ENCODE measurements at regions not wholly inside any gene's neighbourhood (a gene's known extent, or its start where the extent isn't known, plus 50 kb on each side); places are given as distances from the start of the nearest gene placed in this dataset.
"Not testable (repeated sequence)": the region's sequence is repeated elsewhere in the genome, so short reads cannot be mapped to it uniquely, and the experiment has no call there.

- DNase-seq (ENCODE audit: extremely low spot score); POLR2A ChIA-PET; CTCF ChIA-PET: not testable (repeated sequence)
Observed at GRCh38 chr18:5830902-5831301, 64.4 kb downstream of the TMEM200C start.

GRCh38 chr18:5828913-5829312 is 66.4 kb downstream of the TMEM200C start:
- CTCF ChIA-PET: no interaction called here
- POLR2A ChIA-PET: no interaction called here
- TF ChIP-seq SUZ12 (IDR thresholded peaks at IDR 0.05): no peak
- TF ChIP-seq BHLHE40 (IDR thresholded peaks at IDR 0.05; ENCODE audit: borderline replicate concordance): no peak
- no peak for TF ChIP-seq FOXM1 (IDR thresholded peaks at IDR 0.05; ENCODE audit: borderline replicate concordance)
- TF ChIP-seq LEF1 (IDR thresholded peaks at IDR 0.05; ENCODE audit: borderline replicate concordance): no peak
- TF ChIP-seq ELF4 (IDR thresholded peaks at IDR 0.05): no peak
- TF ChIP-seq SP1 (IDR thresholded peaks at IDR 0.05): no peak
- TF ChIP-seq FOXK2 (IDR thresholded peaks at IDR 0.05): no peak
- no peak for TF ChIP-seq TARDBP (IDR thresholded peaks at IDR 0.05)
- no peak for TF ChIP-seq CTBP1 (IDR thresholded peaks at IDR 0.05; ENCODE audit: borderline replicate concordance)
- TF ChIP-seq NFRKB (IDR thresholded peaks at IDR 0.05): no peak
- no peak for TF ChIP-seq HDGF (IDR thresholded peaks at IDR 0.05; ENCODE audit: borderline replicate concordance)
- TF ChIP-seq L3MBTL2 (conservative IDR thresholded peaks at IDR 0.05): no peak
- TF ChIP-seq PKNOX1 (IDR thresholded peaks at IDR 0.05): no peak
- no peak for TF ChIP-seq ZNF384 (IDR thresholded peaks at IDR 0.05)
- no peak for TF ChIP-seq ARNT (IDR thresholded peaks at IDR 0.05)
- TF ChIP-seq FOXA1 (IDR thresholded peaks at IDR 0.05): no peak
- DNase-seq (ENCODE audit: extremely low spot score): no peak

- ChIA-PET POLR2A (no interaction called here), CTCF (no interaction called here)
- no peak for DNase-seq (ENCODE audit: extremely low spot score)
- TF ChIP-seq L3MBTL2 (conservative IDR thresholded peaks at IDR 0.05): no peak
- TF ChIP-seq CTBP1 (IDR thresholded peaks at IDR 0.05; ENCODE audit: borderline replicate concordance): no peak
- no peak for TF ChIP-seq FOXK2 (IDR thresholded peaks at IDR 0.05)
Observed at GRCh38 chr18:5825663-5826062, 69.7 kb downstream of the TMEM200C start.

DNA sequence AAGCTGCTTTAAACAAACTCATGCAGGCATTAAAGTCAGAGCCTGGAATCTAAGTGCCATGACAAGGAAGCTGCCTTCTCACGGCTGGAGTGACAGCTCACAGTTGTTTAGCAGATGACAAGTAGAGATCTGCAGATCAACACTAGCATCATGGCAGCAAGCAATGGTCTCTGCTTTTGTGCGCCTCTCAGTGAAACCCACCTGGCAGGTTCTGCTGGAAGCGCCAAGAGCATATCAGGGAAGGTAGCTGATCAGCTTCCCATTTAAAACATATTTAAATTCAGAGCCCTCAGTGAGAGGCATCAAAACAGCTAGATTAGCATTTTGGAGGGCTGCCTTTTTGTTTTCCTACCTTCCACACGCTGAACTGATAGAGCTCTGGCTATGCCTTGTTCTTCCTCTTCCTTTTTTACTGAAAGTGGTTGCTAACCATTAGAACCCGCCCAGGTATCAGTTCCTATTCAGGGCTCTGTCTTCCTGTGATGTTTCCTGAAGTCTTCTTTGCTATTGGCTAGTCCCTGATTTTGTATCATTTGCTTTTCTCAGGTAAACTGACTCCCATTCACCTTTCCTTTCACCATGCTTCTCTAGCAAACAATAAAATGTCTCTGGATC is 70.8 kb downstream of the TMEM200C start:
- POLR2A ChIA-PET: no interaction called here
- TF ChIP-seq FOXK2 (IDR thresholded peaks at IDR 0.05) (no peak), LEF1 (IDR thresholded peaks at IDR 0.05; ENCODE audit: borderline replicate concordance) (no peak), TARDBP (IDR thresholded peaks at IDR 0.05) (no peak), FOXA1 (IDR thresholded peaks at IDR 0.05) (no peak), HDGF (IDR thresholded peaks at IDR 0.05; ENCODE audit: borderline replicate concordance) (no peak), PKNOX1 (IDR thresholded peaks at IDR 0.05) (no peak), L3MBTL2 (conservative IDR thresholded peaks at IDR 0.05) (no peak), SUZ12 (IDR thresholded peaks at IDR 0.05) (no peak), CTBP1 (IDR thresholded peaks at IDR 0.05; ENCODE audit: borderline replicate concordance) (no peak)
- CTCF ChIA-PET: no interaction called here
- DNase-seq (ENCODE audit: extremely low spot score): no peak

GRCh38 chr18:5817816-5818215 is 77.5 kb downstream of the TMEM200C start:
- TF ChIP-seq L3MBTL2 (conservative IDR thresholded peaks at IDR 0.05) (no peak), ZNF384 (IDR thresholded peaks at IDR 0.05) (no peak), TARDBP (IDR thresholded peaks at IDR 0.05) (no peak), CTBP1 (IDR thresholded peaks at IDR 0.05; ENCODE audit: borderline replicate concordance) (no peak), LEF1 (IDR thresholded peaks at IDR 0.05; ENCODE audit: borderline replicate concordance) (no peak), SP1 (IDR thresholded peaks at IDR 0.05) (no peak), ELF4 (IDR thresholded peaks at IDR 0.05) (no peak), HDGF (IDR thresholded peaks at IDR 0.05; ENCODE audit: borderline replicate concordance) (no peak), BHLHE40 (IDR thresholded peaks at IDR 0.05; ENCODE audit: borderline replicate concordance) (no peak), FOXA1 (IDR thresholded peaks at IDR 0.05) (no peak), FOXK2 (IDR thresholded peaks at IDR 0.05) (no peak), SUZ12 (IDR thresholded peaks at IDR 0.05) (no peak), FOXM1 (IDR thresholded peaks at IDR 0.05; ENCODE audit: borderline replicate concordance) (no peak), PKNOX1 (IDR thresholded peaks at IDR 0.05) (no peak)
- ChIA-PET POLR2A (no interaction called here), CTCF (no interaction called here)
- no peak for DNase-seq (ENCODE audit: extremely low spot score)

- no peak for TF ChIP-seq FOXK2 (IDR thresholded peaks at IDR 0.05)
- TF ChIP-seq ARNT (IDR thresholded peaks at IDR 0.05): no peak
- TF ChIP-seq FOXM1 (IDR thresholded peaks at IDR 0.05; ENCODE audit: borderline replicate concordance): no peak
- TF ChIP-seq SP1 (IDR thresholded peaks at IDR 0.05): no peak
- no peak for TF ChIP-seq ELF4 (IDR thresholded peaks at IDR 0.05)
- TF ChIP-seq CTBP1 (IDR thresholded peaks at IDR 0.05; ENCODE audit: borderline replicate concordance): no peak
- TF ChIP-seq HDGF (IDR thresholded peaks at IDR 0.05; ENCODE audit: borderline replicate concordance): no peak
- TF ChIP-seq NFRKB (IDR thresholded peaks at IDR 0.05): no peak
- TF ChIP-seq SUZ12 (IDR thresholded peaks at IDR 0.05): no peak
- no peak for TF ChIP-seq L3MBTL2 (conservative IDR thresholded peaks at IDR 0.05)
- TF ChIP-seq ZNF384 (IDR thresholded peaks at IDR 0.05): no peak
- TF ChIP-seq TARDBP (IDR thresholded peaks at IDR 0.05): no peak
- no peak for TF ChIP-seq FOXA1 (IDR thresholded peaks at IDR 0.05)
- no peak for TF ChIP-seq LEF1 (IDR thresholded peaks at IDR 0.05; ENCODE audit: borderline replicate concordance)
- no peak for TF ChIP-seq PKNOX1 (IDR thresholded peaks at IDR 0.05)
- ChIA-PET CTCF (no interaction called here), POLR2A (no interaction called here)
- DNase-seq (ENCODE audit: extremely low spot score): no peak
Observed at GRCh38 chr18:5806860-5807259, 88.5 kb downstream of the TMEM200C start.

All from HEK293T (cell line).